H1 (cell line): ENCODE measurements at regions not wholly inside any gene's neighbourhood (a gene's known extent, or its start where the extent isn't known, plus 50 kb on each side); places are given as distances from the start of the nearest gene placed in this dataset.

Source experiments
- ATF3 ChIP-seq: IDR thresholded peaks from 2 replicates; pipeline ENCODE4 v1.6.1; 2011; ENCODE audit warnings: low read depth, mild to moderate bottlenecking, low read length; ENCODE audit not compliant: insufficient read depth
- BRCA1 ChIP-seq: IDR thresholded peaks from 2 replicates; pipeline ENCODE4 v1.6.1; 2012; ENCODE audit warnings: low read depth, low read length, improper control_type of control experiment
- CTCF ChIP-seq, 3 experiments: IDR thresholded peaks; 1 replicate in 2 of 3; 2 replicates in 1 of 3; pipeline versions ENCODE4 v1.5.1 to v1.6.1; 2011; ENCODE audit warnings: low read length in 3 of 3, mild to moderate bottlenecking in 3 of 3, inconsistent platforms in 2 of 3, low read depth in 1 of 3, moderate library complexity in 1 of 3; ENCODE audit not compliant: insufficient read depth in 1 of 3; ENCODE audit errors: control extremely low read depth in 1 of 3
- EP300 ChIP-seq, 2 experiments: IDR thresholded peaks; 1 replicate in 1 of 2; 2 replicates in 1 of 2; pipeline ENCODE4 v1.6.1; 2011 to 2012; ENCODE audit warnings: low read depth in 2 of 2, low read length in 2 of 2, mild to moderate bottlenecking in 2 of 2, borderline replicate concordance in 1 of 2, inconsistent platforms in 1 of 2, moderate library complexity in 1 of 2
- HDAC6 ChIP-seq: IDR thresholded peaks from one replicate; pipeline ENCODE4 v1.7.1; 2012; ENCODE audit warnings: low read depth, mild to moderate bottlenecking, inconsistent platforms, low read length, moderate library complexity
- NRF1 ChIP-seq: IDR thresholded peaks from 2 replicates; pipeline ENCODE4 v1.6.1; 2011; ENCODE audit warnings: mild to moderate bottlenecking, low read depth, low read length, improper control_type of control experiment
- SAP30 ChIP-seq: fragments of 300-600 bp; sonication (generic); IDR thresholded peaks from 2 replicates; pipeline ENCODE4 v1.7.1; 2012; ENCODE audit warnings: low read length, moderate library complexity, mild to moderate bottlenecking, inconsistent platforms; ENCODE audit not compliant: insufficient read depth, insufficient replicate concordance
- SIX5 ChIP-seq: IDR thresholded peaks from 2 replicates; pipeline ENCODE4 v1.6.1; 2011; ENCODE audit warnings: mild to moderate bottlenecking, low read depth, low read length
- YY1 ChIP-seq: IDR thresholded peaks from 2 replicates; pipeline ENCODE4 v1.6.1; 2011; ENCODE audit warnings: low read depth, mild to moderate bottlenecking, low read length

GRCh38 chr7:4437916-4438315 lies 244.2 kb upstream of the FOXK1 start (continued):
- TF ChIP-seq CTCF (IDR thresholded peaks at IDR 0.05; ENCODE audit: control extremely low read depth in 1 of 3, insufficient read depth in 1 of 3, low read depth in 1 of 3, low read length in 3 of 3), result no peak
- no peak for TF ChIP-seq SAP30
- no peak for TF ChIP-seq NRF1
- TF ChIP-seq EP300 (IDR thresholded peaks at IDR 0.05; ENCODE audit: borderline replicate concordance in 1 of 2, low read depth in 2 of 2, low read length in 2 of 2), result no peak
- TF ChIP-seq BRCA1, result no peak
- no peak for TF ChIP-seq HDAC6
- TF ChIP-seq SIX5, result no peak
- TF ChIP-seq ATF3, result no peak
- no peak for TF ChIP-seq YY1
